ENCODE measurements at regions not wholly inside any gene's neighbourhood (a gene's known extent, or its start where the extent isn't known, plus 50 kb on each side); places are given as distances from the start of the nearest gene placed in this dataset.

- Histone ChIP-seq H3K9ac (ENCODE audit: control insufficient read depth, extremely low read depth, insufficient read depth, low read length) (no peak overlapping the region), H3K79me2 (ENCODE audit: control insufficient read depth, insufficient read depth, low read length) (no peaks in the 10 kb centered on the region), H2AFZ (ENCODE audit: control insufficient read depth, low read length) (no peak overlapping the region), H4K20me1 (ENCODE audit: control insufficient read depth, extremely low read depth, insufficient read depth, low read length) (no peaks in the 10 kb centered on the region), H3K4me3 (ENCODE audit: control insufficient read depth in 2 of 3, extremely low read depth in 1 of 3, insufficient read depth in 2 of 3, low read depth in 1 of 3, low read length in 3 of 3) (no peak overlapping the region), H3K4me2 (ENCODE audit: control insufficient read depth, extremely low read depth, insufficient read depth, low read depth, low read length) (no peak overlapping the region), H3K36me3 (ENCODE audit: control insufficient read depth in 2 of 2, extremely low read depth in 1 of 2, insufficient read depth in 2 of 2, low read length in 2 of 2) (no peaks in the 10 kb centered on the region), H3K4me1 (ENCODE audit: control insufficient read depth, extremely low read depth, insufficient read depth, low read length) (peaks cover 9% of the 10 kb centered on the region), H3K9me3 (ENCODE audit: control insufficient read depth, low read depth, low read length) (no peaks in the 10 kb centered on the region), H3K9me1 (ENCODE audit: control insufficient read depth, extremely low read depth, insufficient read depth, low read length) (no peaks in the 10 kb centered on the region), H3K27me3 (ENCODE audit: control insufficient read depth, extremely low read depth, insufficient read depth, low read length) (no peaks in the 10 kb centered on the region), H3K27ac (ENCODE audit: control insufficient read depth, insufficient read depth, low read length) (no peak overlapping the region)
- DNase-seq (ENCODE audit: low read depth, low spot score) (no peak), FAIRE-seq (no peak)
- TF ChIP-seq EZH2 (IDR thresholded peaks at IDR 0.05; ENCODE audit: low read length) = no peak
- TF ChIP-seq, protein P1, sequence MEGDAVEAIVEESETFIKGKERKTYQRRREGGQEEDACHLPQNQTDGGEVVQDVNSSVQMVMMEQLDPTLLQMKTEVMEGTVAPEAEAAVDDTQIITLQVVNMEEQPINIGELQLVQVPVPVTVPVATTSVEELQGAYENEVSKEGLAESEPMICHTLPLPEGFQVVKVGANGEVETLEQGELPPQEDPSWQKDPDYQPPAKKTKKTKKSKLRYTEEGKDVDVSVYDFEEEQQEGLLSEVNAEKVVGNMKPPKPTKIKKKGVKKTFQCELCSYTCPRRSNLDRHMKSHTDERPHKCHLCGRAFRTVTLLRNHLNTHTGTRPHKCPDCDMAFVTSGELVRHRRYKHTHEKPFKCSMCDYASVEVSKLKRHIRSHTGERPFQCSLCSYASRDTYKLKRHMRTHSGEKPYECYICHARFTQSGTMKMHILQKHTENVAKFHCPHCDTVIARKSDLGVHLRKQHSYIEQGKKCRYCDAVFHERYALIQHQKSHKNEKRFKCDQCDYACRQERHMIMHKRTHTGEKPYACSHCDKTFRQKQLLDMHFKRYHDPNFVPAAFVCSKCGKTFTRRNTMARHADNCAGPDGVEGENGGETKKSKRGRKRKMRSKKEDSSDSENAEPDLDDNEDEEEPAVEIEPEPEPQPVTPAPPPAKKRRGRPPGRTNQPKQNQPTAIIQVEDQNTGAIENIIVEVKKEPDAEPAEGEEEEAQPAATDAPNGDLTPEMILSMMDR (optimal IDR thresholded peaks at IDR 0.05 in 1 of 3, IDR thresholded peaks at IDR 0.05 in 1 of 3, conservative IDR thresholded peaks at IDR 0.05 in 1 of 3; ENCODE audit: extremely low read depth in 1 of 3, insufficient read depth in 2 of 3, low read length in 3 of 3) = no peak
- dilution Hi-C loops (cut with MboI; ENCODE audit: extremely low pct_ligation_motif_present, low sequenced_read_pairs) = no loop called here
These were observed 108.7 kb upstream of the FUT8 start for GRCh38 chr14:65303899-65304222.

GRCh38 chr14:65304239-65304638 lies 108.3 kb upstream of the FUT8 start:
- H2AFZ ChIP-seq (ENCODE audit: control insufficient read depth, low read length) = no peak overlapping the region
- no peak overlapping the region for H3K27ac ChIP-seq (ENCODE audit: control insufficient read depth, insufficient read depth, low read length)
- no peaks in the 10 kb centered on the region for H3K9me3 ChIP-seq (ENCODE audit: control insufficient read depth, low read depth, low read length)
- dilution Hi-C loops (cut with MboI; ENCODE audit: extremely low pct_ligation_motif_present, low sequenced_read_pairs) = no loop called here
- H3K27me3 ChIP-seq (ENCODE audit: control insufficient read depth, extremely low read depth, insufficient read depth, low read length) = no peaks in the 10 kb centered on the region
- no peak for DNase-seq (ENCODE audit: low read depth, low spot score)
- TF ChIP-seq EZH2 (IDR thresholded peaks at IDR 0.05; ENCODE audit: low read length) = no peak
- TF ChIP-seq, protein P1 (optimal IDR thresholded peaks at IDR 0.05 in 1 of 3, IDR thresholded peaks at IDR 0.05 in 1 of 3, conservative IDR thresholded peaks at IDR 0.05 in 1 of 3; ENCODE audit: extremely low read depth in 1 of 3, insufficient read depth in 2 of 3, low read length in 3 of 3) = no peak
- H4K20me1 ChIP-seq (ENCODE audit: control insufficient read depth, extremely low read depth, insufficient read depth, low read length) = no peaks in the 10 kb centered on the region
- no peak overlapping the region for H3K4me3 ChIP-seq (ENCODE audit: control insufficient read depth in 2 of 3, extremely low read depth in 1 of 3, insufficient read depth in 2 of 3, low read depth in 1 of 3, low read length in 3 of 3)
- no peak for FAIRE-seq
- H3K9ac ChIP-seq (ENCODE audit: control insufficient read depth, extremely low read depth, insufficient read depth, low read length) = no peak overlapping the region
- no peaks in the 10 kb centered on the region for H3K36me3 ChIP-seq (ENCODE audit: control insufficient read depth in 2 of 2, extremely low read depth in 1 of 2, insufficient read depth in 2 of 2, low read length in 2 of 2)
- no peak overlapping the region for H3K4me2 ChIP-seq (ENCODE audit: control insufficient read depth, extremely low read depth, insufficient read depth, low read depth, low read length)
- no peaks in the 10 kb centered on the region for H3K79me2 ChIP-seq (ENCODE audit: control insufficient read depth, insufficient read depth, low read length)
- no peaks in the 10 kb centered on the region for H3K9me1 ChIP-seq (ENCODE audit: control insufficient read depth, extremely low read depth, insufficient read depth, low read length)
- peaks cover 9% of the 10 kb centered on the region for H3K4me1 ChIP-seq (ENCODE audit: control insufficient read depth, extremely low read depth, insufficient read depth, low read length)

All from keratinocyte (primary cell).